H9 (cell line): ENCODE measurements at regions not wholly inside any gene's neighbourhood (a gene's known extent, or its start where the extent isn't known, plus 50 kb on each side); places are given as distances from the start of the nearest gene placed in this dataset.

ENCODE experiments used
- DNase-seq: peaks from one replicate; pipeline ENCODE4 v3.0.0-alpha.2; 2017
- H2AFZ ChIP-seq: one replicate; pipeline ENCODE4 v1.6.1; 2013; ENCODE audit warnings: mild to moderate bottlenecking, low read length, control low read depth, moderate library complexity
- H2AK5ac ChIP-seq: 2 replicates; pipeline ENCODE4 v1.6.1; 2013; ENCODE audit warnings: low read length, control low read depth, mixed read lengths; ENCODE audit not compliant: insufficient read length
- H2BK120ac ChIP-seq: one replicate; pipeline ENCODE4 v1.6.1; 2013; ENCODE audit warnings: low read depth, mild to moderate bottlenecking, low read length, control low read depth, inconsistent platforms; ENCODE audit not compliant: poor library complexity, severe bottlenecking
- H2BK12ac ChIP-seq: 2 replicates; pipeline ENCODE4 v1.6.1; 2013; ENCODE audit warnings: low read length, control low read depth, mixed read lengths, low read depth; ENCODE audit not compliant: insufficient read length
- H2BK15ac ChIP-seq: 2 replicates; pipeline ENCODE4 v1.6.1; 2013; ENCODE audit warnings: low read depth, low read length, control low read depth
- H2BK20ac ChIP-seq: one replicate; pipeline ENCODE4 v1.6.1; 2013; ENCODE audit warnings: low read depth, mild to moderate bottlenecking, low read length, control low read depth, inconsistent platforms; ENCODE audit not compliant: poor library complexity, severe bottlenecking
- H2BK5ac ChIP-seq: 2 replicates; pipeline ENCODE4 v1.6.1; 2013; ENCODE audit warnings: low read length, control low read depth, mixed read lengths; ENCODE audit not compliant: insufficient read length
- H3K14ac ChIP-seq: 2 replicates; pipeline ENCODE4 v1.6.1; 2013; ENCODE audit warnings: low read length, control low read depth; ENCODE audit not compliant: insufficient read depth
- H3K18ac ChIP-seq: 2 replicates; pipeline ENCODE4 v1.6.1; 2013; ENCODE audit warnings: low read depth, mild to moderate bottlenecking, mixed read lengths, low read length, control low read depth; ENCODE audit not compliant: insufficient read length
- H3K23ac ChIP-seq: 2 replicates; pipeline ENCODE4 v1.6.1; 2013; ENCODE audit warnings: low read length, control low read depth, mixed read lengths, low read depth; ENCODE audit not compliant: insufficient read length
- H3K23me2 ChIP-seq: 2 replicates; pipeline ENCODE4 v1.6.1; 2013; ENCODE audit warnings: low read depth, mild to moderate bottlenecking, mixed read lengths, low read length, control low read depth; ENCODE audit not compliant: insufficient read length, poor library complexity, severe bottlenecking
- H3K27ac ChIP-seq: 2 replicates; pipeline ENCODE4 v1.5.1; 2013; ENCODE audit warnings: low read length, control low read depth, mixed read lengths, low read depth; ENCODE audit not compliant: insufficient read length
- H3K27me3 ChIP-seq: 2 replicates; pipeline ENCODE4 v1.6.1; 2013; ENCODE audit warnings: low read length, control low read depth, inconsistent platforms; ENCODE audit not compliant: insufficient read depth
- H3K4ac ChIP-seq: 2 replicates; pipeline ENCODE4 v1.6.1; 2013; ENCODE audit warnings: low read depth, mild to moderate bottlenecking, control low read depth, inconsistent platforms, low read length, moderate library complexity
- H3K4me1 ChIP-seq: 2 replicates; pipeline ENCODE4 v1.6.1; 2013; ENCODE audit warnings: low read length, control low read depth, inconsistent platforms; ENCODE audit not compliant: insufficient read depth
- H3K4me2 ChIP-seq: 2 replicates; pipeline ENCODE4 v1.6.1; 2013; ENCODE audit warnings: low read length, control low read depth, mixed read lengths; ENCODE audit not compliant: insufficient read length, insufficient read depth
- H3K56ac ChIP-seq: 2 replicates; pipeline ENCODE4 v1.6.1; 2013; ENCODE audit warnings: low read depth, mild to moderate bottlenecking, mixed read lengths, low read length, control low read depth; ENCODE audit not compliant: insufficient read length
- H3K79me1 ChIP-seq: 2 replicates; pipeline ENCODE4 v1.6.1; 2013; ENCODE audit warnings: low read depth, mild to moderate bottlenecking, moderate library complexity, low read length, control low read depth, inconsistent platforms; ENCODE audit not compliant: insufficient read depth, poor library complexity, severe bottlenecking
- H3K79me2 ChIP-seq: 2 replicates; pipeline ENCODE4 v1.6.1; 2013; ENCODE audit warnings: low read length, control low read depth, inconsistent platforms; ENCODE audit not compliant: insufficient read depth
- H3K9ac ChIP-seq: 2 replicates; pipeline ENCODE4 v1.6.1; 2013; ENCODE audit warnings: low read length, control low read depth, mixed read lengths; ENCODE audit not compliant: insufficient read length; ENCODE audit errors: extremely low read depth
- H3K9me3 ChIP-seq: one replicate; pipeline ENCODE4 v1.6.1; 2013; ENCODE audit warnings: low read depth, low read length, inconsistent platforms; ENCODE audit not compliant: control insufficient read depth
- H3T11ph ChIP-seq: one replicate; pipeline ENCODE4 v1.6.1; 2013; ENCODE audit warnings: mild to moderate bottlenecking, low read length, control low read depth, inconsistent platforms
- H4K20me1 ChIP-seq: one replicate; pipeline ENCODE4 v1.6.1; 2013; ENCODE audit not compliant: control insufficient read depth, insufficient read length, insufficient read depth
- H4K5ac ChIP-seq: 2 replicates; pipeline ENCODE4 v1.6.1; 2013; ENCODE audit warnings: low read depth, mild to moderate bottlenecking, mixed read lengths, low read length, control low read depth; ENCODE audit not compliant: insufficient read length
- H4K8ac ChIP-seq: replicated peaks from 2 replicates; pipeline ENCODE4 v1.6.1; 2013; ENCODE audit warnings: low read length, control low read depth, mixed read lengths, low read depth; ENCODE audit not compliant: insufficient read length
- H4K91ac ChIP-seq: 2 replicates; pipeline ENCODE4 v1.6.1; 2013; ENCODE audit warnings: low read depth, mild to moderate bottlenecking, moderate library complexity, mixed read lengths, low read length, control low read depth; ENCODE audit not compliant: insufficient read length
- H3K27ac Mint-ChIP-seq, 3 experiments: 2 replicates in 2 of 3; 3 replicates in 1 of 3; pipeline ENCODE4 v1.8.0; 2020 to 2021; ENCODE audit warnings: mixed read lengths in 3 of 3, mild to moderate bottlenecking in 1 of 3, moderate library complexity in 1 of 3
- H3K27me3 Mint-ChIP-seq: 2 replicates; pipeline ENCODE4 v1.8.0; 2021; ENCODE audit warnings: low read depth, mild to moderate bottlenecking, moderate library complexity, mixed read lengths
- H3K36me3 Mint-ChIP-seq, 3 experiments: 2 replicates in 2 of 3; 3 replicates in 1 of 3; pipeline ENCODE4 v1.8.0; 2020 to 2021; ENCODE audit warnings: low read depth in 3 of 3, mixed read lengths in 3 of 3; ENCODE audit not compliant: insufficient read depth in 1 of 3
- H3K4me1 Mint-ChIP-seq, 2 experiments: 2 replicates each; pipeline ENCODE4 v1.8.0; 2020; ENCODE audit warnings: mixed read lengths in 2 of 2
- H3K4me3 Mint-ChIP-seq, 2 experiments: 2 replicates in 1 of 2; 3 replicates in 1 of 2; pipeline ENCODE4 v1.8.0; 2020 to 2021; ENCODE audit warnings: mild to moderate bottlenecking in 2 of 2, mixed read lengths in 2 of 2, moderate library complexity in 1 of 2
- H3K9me3 Mint-ChIP-seq, 2 experiments: 2 replicates in 1 of 2; 3 replicates in 1 of 2; pipeline ENCODE4 v1.8.0; 2020; ENCODE audit warnings: mild to moderate bottlenecking in 2 of 2, mixed read lengths in 2 of 2, moderate library complexity in 1 of 2
- WGBS: extraction: QIAGEN DNeasy Blood & Tissue Kit; methylation state at CpG from one replicate; pipeline ENCODE4 v1.1.7; 2013; ENCODE audit warnings: missing lambda C conversion rate, low lambda C conversion rate, mixed read lengths; ENCODE audit not compliant: insufficient read length; ENCODE audit errors: extremely low coverage; 5-methylcytosine and 5-hydroxymethylcytosine counted together
- TF ChIP-seq, protein P1 (sequence below): fragments of 200-600 bp; sonication (generic); conservative IDR thresholded peaks from 3 replicates; pipeline ENCODE4 v1.8.0; 2021; ENCODE audit warnings: antibody characterized with exemption, mild to moderate bottlenecking

DNA sequence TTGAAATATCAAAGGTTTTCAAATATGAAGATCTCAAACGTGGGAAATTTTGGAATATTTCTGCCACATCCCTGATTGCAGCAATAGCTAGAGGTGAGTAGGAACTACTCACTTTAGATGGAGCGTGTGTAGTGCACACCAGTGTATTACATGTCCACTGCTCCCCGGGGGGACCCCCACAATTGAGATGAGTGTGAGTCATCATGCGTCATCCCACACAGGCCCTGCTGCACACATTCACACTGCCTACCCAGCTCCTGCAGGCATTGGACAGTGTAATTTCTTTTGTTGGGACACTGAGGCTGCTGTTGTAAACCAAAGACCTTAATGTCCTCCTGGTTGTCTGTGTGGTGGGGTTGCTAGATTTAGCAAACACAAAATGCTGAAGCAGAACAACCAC, 280.0 kb downstream of the GAS1 start:
- peaks cover 3% of the 10 kb centered on the region for H3K9me3 ChIP-seq
- no peak overlapping the region for H3K14ac ChIP-seq
- H2BK15ac ChIP-seq = no peak overlapping the region
- WGBS = no CpG with 5 or more reads among the region's 4 CpGs
- H2AFZ ChIP-seq = no peak overlapping the region
- no peak overlapping the region for H4K8ac ChIP-seq
- no peak overlapping the region for H3K4me3 Mint-ChIP-seq
- H3K27me3 ChIP-seq = no peaks in the 10 kb centered on the region; the same call in 1 of the 2 replicates
- H3K9me3 Mint-ChIP-seq = peaks cover 6 to 14% of the 10 kb centered on the region in 2 experiments
- H2BK120ac ChIP-seq = no peak overlapping the region
- DNase-seq = no peak
- no peaks in the 10 kb centered on the region for H3K79me2 ChIP-seq
- peaks cover 0 to 6% (median 5%) of the 10 kb centered on the region in 3 experiments; a peak in 3 of 7 replicates for H3K36me3 Mint-ChIP-seq
- no peak overlapping the region for H4K91ac ChIP-seq
- no peak overlapping the region for H2BK5ac ChIP-seq
- no peak overlapping the region for H3K27ac ChIP-seq
- no peak overlapping the region for H3K27ac Mint-ChIP-seq
- TF ChIP-seq, protein P1, sequence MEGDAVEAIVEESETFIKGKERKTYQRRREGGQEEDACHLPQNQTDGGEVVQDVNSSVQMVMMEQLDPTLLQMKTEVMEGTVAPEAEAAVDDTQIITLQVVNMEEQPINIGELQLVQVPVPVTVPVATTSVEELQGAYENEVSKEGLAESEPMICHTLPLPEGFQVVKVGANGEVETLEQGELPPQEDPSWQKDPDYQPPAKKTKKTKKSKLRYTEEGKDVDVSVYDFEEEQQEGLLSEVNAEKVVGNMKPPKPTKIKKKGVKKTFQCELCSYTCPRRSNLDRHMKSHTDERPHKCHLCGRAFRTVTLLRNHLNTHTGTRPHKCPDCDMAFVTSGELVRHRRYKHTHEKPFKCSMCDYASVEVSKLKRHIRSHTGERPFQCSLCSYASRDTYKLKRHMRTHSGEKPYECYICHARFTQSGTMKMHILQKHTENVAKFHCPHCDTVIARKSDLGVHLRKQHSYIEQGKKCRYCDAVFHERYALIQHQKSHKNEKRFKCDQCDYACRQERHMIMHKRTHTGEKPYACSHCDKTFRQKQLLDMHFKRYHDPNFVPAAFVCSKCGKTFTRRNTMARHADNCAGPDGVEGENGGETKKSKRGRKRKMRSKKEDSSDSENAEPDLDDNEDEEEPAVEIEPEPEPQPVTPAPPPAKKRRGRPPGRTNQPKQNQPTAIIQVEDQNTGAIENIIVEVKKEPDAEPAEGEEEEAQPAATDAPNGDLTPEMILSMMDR = no peak
- no peak overlapping the region for H3K18ac ChIP-seq
- H3K9ac ChIP-seq = no peak overlapping the region
- H2AK5ac ChIP-seq = no peak overlapping the region
- no peak overlapping the region for H2BK12ac ChIP-seq
- H3K79me1 ChIP-seq = no peaks in the 10 kb centered on the region
- peaks cover 5% of the 10 kb centered on the region for H3K27me3 Mint-ChIP-seq
- H4K20me1 ChIP-seq = no peaks in the 10 kb centered on the region
- H3K4me1 ChIP-seq = no peaks in the 10 kb centered on the region
- no peak overlapping the region for H3K4me2 ChIP-seq
- no peak overlapping the region for H3T11ph ChIP-seq
- no peak overlapping the region for H3K56ac ChIP-seq
- no peak overlapping the region for H2BK20ac ChIP-seq
- no peak overlapping the region for H3K23ac ChIP-seq
- no peak overlapping the region for H3K4ac ChIP-seq
- H3K23me2 ChIP-seq = no peaks in the 10 kb centered on the region
- no peaks in the 10 kb centered on the region for H3K4me1 Mint-ChIP-seq
- H4K5ac ChIP-seq = no peak overlapping the region
